Bronchial epithelial cell (primary cell): ENCODE measurements at regions not wholly inside any gene's neighbourhood (a gene's known extent, or its start where the extent isn't known, plus 50 kb on each side); places are given as distances from the start of the nearest gene placed in this dataset.

Experiments used
- DNase-seq: peaks from one replicate; pipeline ENCODE4 v3.0.0-alpha.2; 2010; ENCODE audit warnings: low read depth
- FAIRE-seq: peaks from 2 replicates; lab custom pipeline; 2011; peaks lifted over from hg19 to GRCh38; lab: Jason Lieb, UNC
- H3K27me3 ChIP-seq: 2 replicates; pipeline ENCODE4 v1.5.1; 2011; ENCODE audit warnings: low read length; ENCODE audit not compliant: control insufficient read depth, insufficient read depth
- H3K36me3 ChIP-seq: 2 replicates; pipeline ENCODE4 v1.5.1; 2011; ENCODE audit warnings: low read length; ENCODE audit not compliant: control insufficient read depth, insufficient read depth
- H3K4me3 ChIP-seq: 2 replicates; pipeline ENCODE4 v1.5.1; 2011; ENCODE audit warnings: mild to moderate bottlenecking, low read depth, low read length, control low read depth
- CTCF ChIP-seq: IDR thresholded peaks from 2 replicates; pipeline ENCODE4 v1.5.1; 2011; ENCODE audit warnings: mild to moderate bottlenecking, moderate library complexity, low read length, control low read depth, inconsistent platforms; ENCODE audit not compliant: insufficient read depth, severe bottlenecking

- FAIRE-seq = no peak
- H3K27me3 ChIP-seq = no peaks in the 10 kb centered on the region
- TF ChIP-seq CTCF = no peak
Measured at GRCh38 chr2:58965602-58966001, 724.5 kb upstream of the FANCL start.

GRCh38 chr2:58959996-58960395, 718.9 kb upstream of the FANCL start:
- FAIRE-seq = no peak
- Histone ChIP-seq H3K27me3 (no peaks in the 10 kb centered on the region), H3K36me3 (no peaks in the 10 kb centered on the region), H3K4me3 (no peak overlapping the region)
- no peak for TF ChIP-seq CTCF
- DNase-seq = no peak

More at GRCh38 chr2:58965602-58966001, 724.5 kb upstream of the FANCL start:
- DNase-seq = no peak
- Histone ChIP-seq H3K4me3 (no peak overlapping the region), H3K36me3 (no peaks in the 10 kb centered on the region)

- Histone ChIP-seq H3K36me3 (no peaks in the 10 kb centered on the region), H3K27me3 (no peaks in the 10 kb centered on the region), H3K4me3 (no peak overlapping the region)
- FAIRE-seq (no peak), DNase-seq (no peak)
- no peak for TF ChIP-seq CTCF
Measured at GRCh38 chr2:58957188-58957840, 716.2 kb upstream of the FANCL start.

GRCh38 chr2:58954880-58955385, 713.8 kb upstream of the FANCL start:
- TF ChIP-seq CTCF = no peak
- Histone ChIP-seq H3K36me3 (no peaks in the 10 kb centered on the region), H3K27me3 (no peaks in the 10 kb centered on the region), H3K4me3 (no peak overlapping the region)
- no peak for DNase-seq
- FAIRE-seq = no peak

- no peak for FAIRE-seq
- no peak overlapping the region for H3K4me3 ChIP-seq
- H3K36me3 ChIP-seq = no peaks in the 10 kb centered on the region
- no peak for DNase-seq
- no peak for TF ChIP-seq CTCF
- no peaks in the 10 kb centered on the region for H3K27me3 ChIP-seq
Measured at GRCh38 chr2:58951722-58952121, 710.6 kb upstream of the FANCL start.

GRCh38 chr2:58950795-58951462, 709.8 kb upstream of the FANCL start:
- FAIRE-seq = no peak

More at GRCh38 chr2:58950795-58951462, 709.8 kb upstream of the FANCL start:
- Histone ChIP-seq H3K27me3 (no peaks in the 10 kb centered on the region), H3K4me3 (no peak overlapping the region), H3K36me3 (no peaks in the 10 kb centered on the region)
- DNase-seq = no peak
- TF ChIP-seq CTCF = no peak
